ENCODE measurements at regions not wholly inside any gene's neighbourhood (a gene's known extent, or its start where the extent isn't known, plus 50 kb on each side); places are given as distances from the start of the nearest gene placed in this dataset.

DNA sequence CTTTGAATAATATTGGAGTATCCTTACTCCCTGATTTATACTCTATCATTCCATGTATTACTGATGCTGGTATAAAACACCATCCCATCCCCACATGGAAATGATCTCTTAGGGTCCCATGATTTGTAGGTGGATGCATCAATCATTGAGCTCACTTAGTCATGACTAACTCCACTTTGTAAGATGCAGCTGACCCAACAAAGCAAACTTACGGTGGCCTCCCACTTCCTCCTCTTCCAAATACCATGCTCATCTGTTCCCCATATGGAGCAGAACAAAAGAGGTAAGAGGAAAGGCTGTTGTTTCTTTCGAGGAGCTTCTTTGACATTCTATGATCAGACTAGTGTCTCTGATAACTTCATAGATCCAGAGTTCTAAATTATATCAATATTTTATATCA, 640.2 kb upstream of the SLC39A10 start:
- H3K36me3 Mint-ChIP-seq, result no peaks in the 10 kb centered on the region
- H3K27ac Mint-ChIP-seq, result no peak overlapping the region
- H3K4me3 Mint-ChIP-seq, result no peak overlapping the region
- CTCF ChIA-PET, result no interaction called here
- no peaks in the 10 kb centered on the region for H3K27me3 Mint-ChIP-seq (ENCODE audit: low read depth)
- no peak for TF ChIP-seq ZNF317 (CRISPR knock-in tag; IDR thresholded peaks at IDR 0.05; ENCODE audit: borderline replicate concordance, low read depth)
- no peak for TF ChIP-seq ATF1 (CRISPR knock-in tag; IDR thresholded peaks at IDR 0.05)
- no peak for TF ChIP-seq ESRRA (CRISPR knock-in tag; IDR thresholded peaks at IDR 0.05; ENCODE audit: borderline replicate concordance)
- TF ChIP-seq, protein P1, sequence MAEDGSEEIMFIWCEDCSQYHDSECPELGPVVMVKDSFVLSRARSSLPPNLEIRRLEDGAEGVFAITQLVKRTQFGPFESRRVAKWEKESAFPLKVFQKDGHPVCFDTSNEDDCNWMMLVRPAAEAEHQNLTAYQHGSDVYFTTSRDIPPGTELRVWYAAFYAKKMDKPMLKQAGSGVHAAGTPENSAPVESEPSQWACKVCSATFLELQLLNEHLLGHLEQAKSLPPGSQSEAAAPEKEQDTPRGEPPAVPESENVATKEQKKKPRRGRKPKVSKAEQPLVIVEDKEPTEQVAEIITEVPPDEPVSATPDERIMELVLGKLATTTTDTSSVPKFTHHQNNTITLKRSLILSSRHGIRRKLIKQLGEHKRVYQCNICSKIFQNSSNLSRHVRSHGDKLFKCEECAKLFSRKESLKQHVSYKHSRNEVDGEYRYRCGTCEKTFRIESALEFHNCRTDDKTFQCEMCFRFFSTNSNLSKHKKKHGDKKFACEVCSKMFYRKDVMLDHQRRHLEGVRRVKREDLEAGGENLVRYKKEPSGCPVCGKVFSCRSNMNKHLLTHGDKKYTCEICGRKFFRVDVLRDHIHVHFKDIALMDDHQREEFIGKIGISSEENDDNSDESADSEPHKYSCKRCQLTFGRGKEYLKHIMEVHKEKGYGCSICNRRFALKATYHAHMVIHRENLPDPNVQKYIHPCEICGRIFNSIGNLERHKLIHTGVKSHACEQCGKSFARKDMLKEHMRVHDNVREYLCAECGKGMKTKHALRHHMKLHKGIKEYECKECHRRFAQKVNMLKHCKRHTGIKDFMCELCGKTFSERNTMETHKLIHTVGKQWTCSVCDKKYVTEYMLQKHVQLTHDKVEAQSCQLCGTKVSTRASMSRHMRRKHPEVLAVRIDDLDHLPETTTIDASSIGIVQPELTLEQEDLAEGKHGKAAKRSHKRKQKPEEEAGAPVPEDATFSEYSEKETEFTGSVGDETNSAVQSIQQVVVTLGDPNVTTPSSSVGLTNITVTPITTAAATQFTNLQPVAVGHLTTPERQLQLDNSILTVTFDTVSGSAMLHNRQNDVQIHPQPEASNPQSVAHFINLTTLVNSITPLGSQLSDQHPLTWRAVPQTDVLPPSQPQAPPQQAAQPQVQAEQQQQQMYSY (CRISPR knock-in tag; IDR thresholded peaks at IDR 0.05), result no peak
- no peak for TF ChIP-seq CREB1 (CRISPR knock-in tag; IDR thresholded peaks at IDR 0.05)
- TF ChIP-seq ZBTB21 (CRISPR knock-in tag; IDR thresholded peaks at IDR 0.05; ENCODE audit: borderline replicate concordance), result no peak
- TF ChIP-seq GABPB1 (CRISPR knock-in tag; IDR thresholded peaks at IDR 0.05), result no peak
- TF ChIP-seq, protein P2, sequence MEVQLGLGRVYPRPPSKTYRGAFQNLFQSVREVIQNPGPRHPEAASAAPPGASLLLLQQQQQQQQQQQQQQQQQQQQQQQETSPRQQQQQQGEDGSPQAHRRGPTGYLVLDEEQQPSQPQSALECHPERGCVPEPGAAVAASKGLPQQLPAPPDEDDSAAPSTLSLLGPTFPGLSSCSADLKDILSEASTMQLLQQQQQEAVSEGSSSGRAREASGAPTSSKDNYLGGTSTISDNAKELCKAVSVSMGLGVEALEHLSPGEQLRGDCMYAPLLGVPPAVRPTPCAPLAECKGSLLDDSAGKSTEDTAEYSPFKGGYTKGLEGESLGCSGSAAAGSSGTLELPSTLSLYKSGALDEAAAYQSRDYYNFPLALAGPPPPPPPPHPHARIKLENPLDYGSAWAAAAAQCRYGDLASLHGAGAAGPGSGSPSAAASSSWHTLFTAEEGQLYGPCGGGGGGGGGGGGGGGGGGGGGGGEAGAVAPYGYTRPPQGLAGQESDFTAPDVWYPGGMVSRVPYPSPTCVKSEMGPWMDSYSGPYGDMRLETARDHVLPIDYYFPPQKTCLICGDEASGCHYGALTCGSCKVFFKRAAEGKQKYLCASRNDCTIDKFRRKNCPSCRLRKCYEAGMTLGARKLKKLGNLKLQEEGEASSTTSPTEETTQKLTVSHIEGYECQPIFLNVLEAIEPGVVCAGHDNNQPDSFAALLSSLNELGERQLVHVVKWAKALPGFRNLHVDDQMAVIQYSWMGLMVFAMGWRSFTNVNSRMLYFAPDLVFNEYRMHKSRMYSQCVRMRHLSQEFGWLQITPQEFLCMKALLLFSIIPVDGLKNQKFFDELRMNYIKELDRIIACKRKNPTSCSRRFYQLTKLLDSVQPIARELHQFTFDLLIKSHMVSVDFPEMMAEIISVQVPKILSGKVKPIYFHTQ (CRISPR knock-in tag; IDR thresholded peaks at IDR 0.05), result no peak
- TF ChIP-seq, protein P3, sequence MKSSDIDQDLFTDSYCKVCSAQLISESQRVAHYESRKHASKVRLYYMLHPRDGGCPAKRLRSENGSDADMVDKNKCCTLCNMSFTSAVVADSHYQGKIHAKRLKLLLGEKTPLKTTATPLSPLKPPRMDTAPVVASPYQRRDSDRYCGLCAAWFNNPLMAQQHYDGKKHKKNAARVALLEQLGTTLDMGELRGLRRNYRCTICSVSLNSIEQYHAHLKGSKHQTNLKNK (CRISPR knock-in tag; IDR thresholded peaks at IDR 0.05), result no peak
- TF ChIP-seq, protein P4, sequence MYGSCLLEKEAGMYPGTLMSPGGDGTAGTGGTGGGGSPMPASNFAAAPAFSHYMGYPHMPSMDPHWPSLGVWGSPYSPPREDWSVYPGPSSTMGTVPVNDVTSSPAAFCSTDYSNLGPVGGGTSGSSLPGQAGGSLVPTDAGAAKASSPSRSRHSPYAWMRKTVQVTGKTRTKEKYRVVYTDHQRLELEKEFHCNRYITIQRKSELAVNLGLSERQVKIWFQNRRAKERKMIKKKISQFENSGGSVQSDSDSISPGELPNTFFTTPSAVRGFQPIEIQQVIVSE (CRISPR knock-in tag; IDR thresholded peaks at IDR 0.05; ENCODE audit: borderline replicate concordance), result no peak
- TF ChIP-seq, protein P5, sequence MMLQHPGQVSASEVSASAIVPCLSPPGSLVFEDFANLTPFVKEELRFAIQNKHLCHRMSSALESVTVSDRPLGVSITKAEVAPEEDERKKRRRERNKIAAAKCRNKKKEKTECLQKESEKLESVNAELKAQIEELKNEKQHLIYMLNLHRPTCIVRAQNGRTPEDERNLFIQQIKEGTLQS (CRISPR knock-in tag; conservative IDR thresholded peaks at IDR 0.05), result no peak
- no peak for TF ChIP-seq MXD4 (CRISPR knock-in tag; IDR thresholded peaks at IDR 0.05; ENCODE audit: borderline replicate concordance)
- TF ChIP-seq, protein P6, sequence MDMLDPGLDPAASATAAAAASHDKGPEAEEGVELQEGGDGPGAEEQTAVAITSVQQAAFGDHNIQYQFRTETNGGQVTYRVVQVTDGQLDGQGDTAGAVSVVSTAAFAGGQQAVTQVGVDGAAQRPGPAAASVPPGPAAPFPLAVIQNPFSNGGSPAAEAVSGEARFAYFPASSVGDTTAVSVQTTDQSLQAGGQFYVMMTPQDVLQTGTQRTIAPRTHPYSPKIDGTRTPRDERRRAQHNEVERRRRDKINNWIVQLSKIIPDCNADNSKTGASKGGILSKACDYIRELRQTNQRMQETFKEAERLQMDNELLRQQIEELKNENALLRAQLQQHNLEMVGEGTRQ (CRISPR knock-in tag; IDR thresholded peaks at IDR 0.05), result no peak
- TF ChIP-seq, protein P7, sequence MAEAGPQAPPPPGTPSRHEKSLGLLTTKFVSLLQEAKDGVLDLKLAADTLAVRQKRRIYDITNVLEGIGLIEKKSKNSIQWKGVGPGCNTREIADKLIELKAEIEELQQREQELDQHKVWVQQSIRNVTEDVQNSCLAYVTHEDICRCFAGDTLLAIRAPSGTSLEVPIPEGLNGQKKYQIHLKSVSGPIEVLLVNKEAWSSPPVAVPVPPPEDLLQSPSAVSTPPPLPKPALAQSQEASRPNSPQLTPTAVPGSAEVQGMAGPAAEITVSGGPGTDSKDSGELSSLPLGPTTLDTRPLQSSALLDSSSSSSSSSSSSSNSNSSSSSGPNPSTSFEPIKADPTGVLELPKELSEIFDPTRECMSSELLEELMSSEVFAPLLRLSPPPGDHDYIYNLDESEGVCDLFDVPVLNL (CRISPR knock-in tag; IDR thresholded peaks at IDR 0.05; ENCODE audit: borderline replicate concordance, low read depth), result no peak
- TF ChIP-seq, protein P8, sequence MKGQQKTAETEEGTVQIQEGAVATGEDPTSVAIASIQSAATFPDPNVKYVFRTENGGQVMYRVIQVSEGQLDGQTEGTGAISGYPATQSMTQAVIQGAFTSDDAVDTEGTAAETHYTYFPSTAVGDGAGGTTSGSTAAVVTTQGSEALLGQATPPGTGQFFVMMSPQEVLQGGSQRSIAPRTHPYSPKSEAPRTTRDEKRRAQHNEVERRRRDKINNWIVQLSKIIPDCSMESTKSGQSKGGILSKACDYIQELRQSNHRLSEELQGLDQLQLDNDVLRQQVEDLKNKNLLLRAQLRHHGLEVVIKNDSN (CRISPR knock-in tag; IDR thresholded peaks at IDR 0.05), result no peak
- no peak for TF ChIP-seq SMAD3 (CRISPR knock-in tag; IDR thresholded peaks at IDR 0.05; ENCODE audit: borderline replicate concordance)
- TF ChIP-seq, protein P9, sequence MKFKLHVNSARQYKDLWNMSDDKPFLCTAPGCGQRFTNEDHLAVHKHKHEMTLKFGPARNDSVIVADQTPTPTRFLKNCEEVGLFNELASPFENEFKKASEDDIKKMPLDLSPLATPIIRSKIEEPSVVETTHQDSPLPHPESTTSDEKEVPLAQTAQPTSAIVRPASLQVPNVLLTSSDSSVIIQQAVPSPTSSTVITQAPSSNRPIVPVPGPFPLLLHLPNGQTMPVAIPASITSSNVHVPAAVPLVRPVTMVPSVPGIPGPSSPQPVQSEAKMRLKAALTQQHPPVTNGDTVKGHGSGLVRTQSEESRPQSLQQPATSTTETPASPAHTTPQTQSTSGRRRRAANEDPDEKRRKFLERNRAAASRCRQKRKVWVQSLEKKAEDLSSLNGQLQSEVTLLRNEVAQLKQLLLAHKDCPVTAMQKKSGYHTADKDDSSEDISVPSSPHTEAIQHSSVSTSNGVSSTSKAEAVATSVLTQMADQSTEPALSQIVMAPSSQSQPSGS (CRISPR knock-in tag; IDR thresholded peaks at IDR 0.05; ENCODE audit: borderline replicate concordance, low read depth), result no peak
- TF ChIP-seq NFE2L1 (CRISPR knock-in tag; IDR thresholded peaks at IDR 0.05), result no peak
- POLR2A ChIA-PET, result no interaction called here
- ATAC-seq (peak; percentile 41), DNase-seq (ENCODE audit: low spot score) (no peak)
- peaks cover 9% of the 10 kb centered on the region for H3K4me1 Mint-ChIP-seq
- no peaks in the 10 kb centered on the region for H3K9me3 Mint-ChIP-seq

All from WTC11 (cell line).